Hepatocyte (in vitro differentiated cells): ENCODE measurements at regions not wholly inside any gene's neighbourhood (a gene's known extent, or its start where the extent isn't known, plus 50 kb on each side); places are given as distances from the start of the nearest gene placed in this dataset.

Source experiments
- DNase-seq: peaks from one replicate; pipeline ENCODE4 v3.0.0-alpha.2; 2016; ENCODE audit warnings: low spot score
- H2AFZ ChIP-seq: fragments of 200-600 bp; sonication (generic); 2 replicates; pipeline ENCODE4 v1.6.0; 2016; ENCODE audit warnings: antibody characterized with exemption, mild to moderate bottlenecking
- H3K27ac ChIP-seq: fragments of 200-600 bp; sonication (generic); 2 replicates; pipeline ENCODE4 v1.5.1; 2016; ENCODE audit warnings: mild to moderate bottlenecking
- H3K27me3 ChIP-seq: fragments of 200-600 bp; sonication (generic); 2 replicates; pipeline ENCODE4 v1.6.1; 2016
- H3K36me3 ChIP-seq: fragments of 200-600 bp; sonication (generic); replicated peaks from 2 replicates; pipeline ENCODE4 v1.5.1; 2016; ENCODE audit warnings: low read depth; ENCODE audit not compliant: insufficient read depth
- H3K4me1 ChIP-seq: fragments of 200-600 bp; sonication (generic); 2 replicates; pipeline ENCODE4 v1.5.1; 2016; ENCODE audit warnings: mild to moderate bottlenecking, moderate library complexity; ENCODE audit not compliant: insufficient read depth
- H3K4me2 ChIP-seq: fragments of 200-600 bp; sonication (generic); 2 replicates; pipeline ENCODE4 v1.6.0; 2016
- H3K4me3 ChIP-seq: fragments of 200-600 bp; sonication (generic); 2 replicates; pipeline ENCODE4 v1.5.1; 2016; ENCODE audit warnings: mild to moderate bottlenecking
- H3K79me2 ChIP-seq: fragments of 200-600 bp; sonication (generic); 2 replicates; pipeline ENCODE4 v1.6.0; 2017; ENCODE audit warnings: mild to moderate bottlenecking
- H3K9me2 ChIP-seq: fragments of 200-600 bp; sonication (generic); replicated peaks from 2 replicates; pipeline ENCODE4 v1.6.0; 2017; ENCODE audit warnings: mild to moderate bottlenecking; ENCODE audit not compliant: insufficient read depth
- H3K9me3 ChIP-seq: fragments of 200-600 bp; sonication (generic); 2 replicates; pipeline ENCODE4 v1.5.1; 2016; ENCODE audit warnings: low read depth, mild to moderate bottlenecking
- H4K20me1 ChIP-seq: fragments of 200-600 bp; sonication (generic); 2 replicates; pipeline ENCODE4 v1.6.0; 2016; ENCODE audit warnings: mild to moderate bottlenecking; ENCODE audit not compliant: insufficient read depth, poor library complexity, severe bottlenecking
- EZH2 ChIP-seq: fragments of 200-600 bp; sonication (generic); IDR thresholded peaks from 2 replicates; pipeline ENCODE4 v1.6.1; 2016; ENCODE audit warnings: antibody characterized with exemption, mild to moderate bottlenecking, borderline replicate concordance
- EZH2phosphoT487 ChIP-seq: fragments of 200-600 bp; sonication (generic); IDR thresholded peaks from one replicate; pipeline ENCODE4 v1.6.1; 2018; ENCODE audit warnings: antibody characterized with exemption, mild to moderate bottlenecking, low read depth, moderate library complexity; ENCODE audit not compliant: unreplicated experiment, severe bottlenecking
- WGBS: methylation state at CpG from one replicate; pipeline ENCODE4 v1.1.6; 2016; ENCODE audit warnings: low lambda C conversion rate; ENCODE audit errors: missing lambda C conversion rate; 5-methylcytosine and 5-hydroxymethylcytosine counted together
- TF ChIP-seq, protein P1 (sequence below): fragments of 200-600 bp; sonication (generic); IDR thresholded peaks from 2 replicates; pipeline ENCODE4 v1.5.1; 2016; ENCODE audit warnings: antibody characterized with exemption, mild to moderate bottlenecking; ENCODE audit not compliant: poor library complexity

- DNase-seq = no peak
- H4K20me1 ChIP-seq = no peaks in the 10 kb centered on the region
- no peaks in the 10 kb centered on the region for H3K9me3 ChIP-seq
- WGBS = 93% methylated on average over 14 of the region's 14 CpGs
- no peaks in the 10 kb centered on the region for H3K36me3 ChIP-seq
- H3K27me3 ChIP-seq = no peaks in the 10 kb centered on the region
- H3K4me3 ChIP-seq = no peak overlapping the region
- no peaks in the 10 kb centered on the region for H3K9me2 ChIP-seq
- no peak overlapping the region for H3K27ac ChIP-seq
- no peak overlapping the region for H3K4me2 ChIP-seq
- TF ChIP-seq, protein P1, sequence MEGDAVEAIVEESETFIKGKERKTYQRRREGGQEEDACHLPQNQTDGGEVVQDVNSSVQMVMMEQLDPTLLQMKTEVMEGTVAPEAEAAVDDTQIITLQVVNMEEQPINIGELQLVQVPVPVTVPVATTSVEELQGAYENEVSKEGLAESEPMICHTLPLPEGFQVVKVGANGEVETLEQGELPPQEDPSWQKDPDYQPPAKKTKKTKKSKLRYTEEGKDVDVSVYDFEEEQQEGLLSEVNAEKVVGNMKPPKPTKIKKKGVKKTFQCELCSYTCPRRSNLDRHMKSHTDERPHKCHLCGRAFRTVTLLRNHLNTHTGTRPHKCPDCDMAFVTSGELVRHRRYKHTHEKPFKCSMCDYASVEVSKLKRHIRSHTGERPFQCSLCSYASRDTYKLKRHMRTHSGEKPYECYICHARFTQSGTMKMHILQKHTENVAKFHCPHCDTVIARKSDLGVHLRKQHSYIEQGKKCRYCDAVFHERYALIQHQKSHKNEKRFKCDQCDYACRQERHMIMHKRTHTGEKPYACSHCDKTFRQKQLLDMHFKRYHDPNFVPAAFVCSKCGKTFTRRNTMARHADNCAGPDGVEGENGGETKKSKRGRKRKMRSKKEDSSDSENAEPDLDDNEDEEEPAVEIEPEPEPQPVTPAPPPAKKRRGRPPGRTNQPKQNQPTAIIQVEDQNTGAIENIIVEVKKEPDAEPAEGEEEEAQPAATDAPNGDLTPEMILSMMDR = no peak
- H3K4me1 ChIP-seq = peaks cover 4% of the 10 kb centered on the region
- H2AFZ ChIP-seq = no peak overlapping the region
- no peaks in the 10 kb centered on the region for H3K79me2 ChIP-seq
Observed at GRCh38 chr2:8513601-8514273, 168.1 kb upstream of the ID2 start.

- no peak for DNase-seq
- Histone ChIP-seq H3K36me3 (no peaks in the 10 kb centered on the region), H3K27me3 (no peaks in the 10 kb centered on the region), H2AFZ (no peak overlapping the region), H3K27ac (no peak overlapping the region), H3K4me1 (peaks cover 4% of the 10 kb centered on the region), H4K20me1 (no peaks in the 10 kb centered on the region), H3K4me2 (no peak overlapping the region), H3K79me2 (no peaks in the 10 kb centered on the region), H3K4me3 (no peak overlapping the region), H3K9me3 (no peaks in the 10 kb centered on the region), H3K9me2 (no peaks in the 10 kb centered on the region)
- TF ChIP-seq EZH2phosphoT487 (no peak), EZH2 (no peak)
- TF ChIP-seq, protein P1 = no peak
- 98% methylated on average over 4 of the region's 4 CpGs for WGBS
Observed at GRCh38 chr2:8514274-8514662, 167.6 kb upstream of the ID2 start.

- Histone ChIP-seq H3K27ac (no peak overlapping the region), H3K4me1 (peaks cover 4% of the 10 kb centered on the region), H3K27me3 (no peaks in the 10 kb centered on the region), H3K36me3 (no peaks in the 10 kb centered on the region), H3K9me3 (no peaks in the 10 kb centered on the region), H3K79me2 (no peaks in the 10 kb centered on the region), H3K9me2 (no peaks in the 10 kb centered on the region), H2AFZ (no peak overlapping the region), H3K4me2 (no peak overlapping the region), H3K4me3 (no peak overlapping the region), H4K20me1 (no peaks in the 10 kb centered on the region)
- no peak for DNase-seq
- TF ChIP-seq EZH2 (no peak), EZH2phosphoT487 (no peak)
- TF ChIP-seq, protein P1 = no peak
- 74% methylated on average over 14 of the region's 14 CpGs for WGBS
Observed at GRCh38 chr2:8514796-8515758, 166.8 kb upstream of the ID2 start.
